ENCODE measurements at regions not wholly inside any gene's neighbourhood (a gene's known extent, or its start where the extent isn't known, plus 50 kb on each side); places are given as distances from the start of the nearest gene placed in this dataset.
A peak's percentile ranks its signal among the peaks of the same experiment; 100 is the strongest.
"Not testable (repeated sequence)": the region's sequence is repeated elsewhere in the genome, so short reads cannot be mapped to it uniquely, and the experiment has no call there.

DNA sequence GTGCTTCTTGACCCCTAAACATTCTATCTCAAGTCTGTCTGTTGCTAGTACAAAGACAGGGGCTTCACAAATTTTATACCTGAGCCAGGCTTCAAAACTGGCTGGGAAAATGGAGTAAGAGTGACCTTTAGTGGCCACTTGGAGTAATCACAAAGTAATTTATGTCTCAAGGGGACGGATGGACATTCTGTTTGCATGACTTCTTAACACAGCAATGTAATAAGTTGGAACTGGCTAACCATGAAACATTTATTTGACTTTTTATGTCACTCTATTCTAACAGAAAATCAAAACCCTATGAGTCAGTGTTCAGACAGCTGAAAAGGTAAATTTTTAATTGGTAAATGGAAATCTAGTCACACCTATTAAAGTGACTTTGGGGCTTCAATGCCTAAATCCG is 600.6 kb downstream of the ANKRD50 start:
- no peak overlapping the region for H3K27ac Mint-ChIP-seq
- peaks cover 15% of the 10 kb centered on the region for H3K4me1 Mint-ChIP-seq (ENCODE audit: low read depth)
- TF ChIP-seq, protein P1, sequence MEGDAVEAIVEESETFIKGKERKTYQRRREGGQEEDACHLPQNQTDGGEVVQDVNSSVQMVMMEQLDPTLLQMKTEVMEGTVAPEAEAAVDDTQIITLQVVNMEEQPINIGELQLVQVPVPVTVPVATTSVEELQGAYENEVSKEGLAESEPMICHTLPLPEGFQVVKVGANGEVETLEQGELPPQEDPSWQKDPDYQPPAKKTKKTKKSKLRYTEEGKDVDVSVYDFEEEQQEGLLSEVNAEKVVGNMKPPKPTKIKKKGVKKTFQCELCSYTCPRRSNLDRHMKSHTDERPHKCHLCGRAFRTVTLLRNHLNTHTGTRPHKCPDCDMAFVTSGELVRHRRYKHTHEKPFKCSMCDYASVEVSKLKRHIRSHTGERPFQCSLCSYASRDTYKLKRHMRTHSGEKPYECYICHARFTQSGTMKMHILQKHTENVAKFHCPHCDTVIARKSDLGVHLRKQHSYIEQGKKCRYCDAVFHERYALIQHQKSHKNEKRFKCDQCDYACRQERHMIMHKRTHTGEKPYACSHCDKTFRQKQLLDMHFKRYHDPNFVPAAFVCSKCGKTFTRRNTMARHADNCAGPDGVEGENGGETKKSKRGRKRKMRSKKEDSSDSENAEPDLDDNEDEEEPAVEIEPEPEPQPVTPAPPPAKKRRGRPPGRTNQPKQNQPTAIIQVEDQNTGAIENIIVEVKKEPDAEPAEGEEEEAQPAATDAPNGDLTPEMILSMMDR (IDR thresholded peaks at IDR 0.05), result peak; percentile 89
- no peaks in the 10 kb centered on the region for H3K36me3 Mint-ChIP-seq (ENCODE audit: low read depth)
- H3K9me3 Mint-ChIP-seq, result no peaks in the 10 kb centered on the region
- H3K27me3 Mint-ChIP-seq (ENCODE audit: insufficient read depth), result no peaks in the 10 kb centered on the region
- DNase-seq, result peak; percentile 61
- no peak overlapping the region for H3K4me3 Mint-ChIP-seq

DNA sequence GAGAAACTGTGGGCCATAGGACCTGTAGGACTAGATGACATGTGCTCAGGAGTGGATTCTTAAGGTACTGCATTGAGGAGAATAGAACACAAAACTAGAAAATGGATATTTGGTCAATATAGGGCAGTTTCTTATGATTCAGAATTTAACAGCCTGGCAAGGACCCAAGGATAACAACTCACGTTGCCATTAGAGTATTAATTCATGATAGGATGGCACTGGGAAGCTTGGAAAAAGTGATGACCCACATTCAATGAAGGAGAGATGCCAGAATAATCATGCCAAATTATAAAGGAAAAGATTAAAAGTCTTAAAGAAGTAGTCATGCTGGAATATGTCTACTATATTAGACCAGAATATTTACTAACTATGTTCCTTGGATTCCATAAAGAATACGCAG is 594.5 kb downstream of the ANKRD50 start:
- no peaks in the 10 kb centered on the region for H3K9me3 Mint-ChIP-seq
- H3K27me3 Mint-ChIP-seq (ENCODE audit: insufficient read depth), result no peaks in the 10 kb centered on the region
- H3K36me3 Mint-ChIP-seq (ENCODE audit: low read depth), result no peaks in the 10 kb centered on the region
- H3K4me1 Mint-ChIP-seq (ENCODE audit: low read depth), result peaks cover 9% of the 10 kb centered on the region
- TF ChIP-seq, protein P1 (IDR thresholded peaks at IDR 0.05), result no peak
- H3K4me3 Mint-ChIP-seq, result no peak overlapping the region
- H3K27ac Mint-ChIP-seq, result no peak overlapping the region
- DNase-seq, result no peak

DNA sequence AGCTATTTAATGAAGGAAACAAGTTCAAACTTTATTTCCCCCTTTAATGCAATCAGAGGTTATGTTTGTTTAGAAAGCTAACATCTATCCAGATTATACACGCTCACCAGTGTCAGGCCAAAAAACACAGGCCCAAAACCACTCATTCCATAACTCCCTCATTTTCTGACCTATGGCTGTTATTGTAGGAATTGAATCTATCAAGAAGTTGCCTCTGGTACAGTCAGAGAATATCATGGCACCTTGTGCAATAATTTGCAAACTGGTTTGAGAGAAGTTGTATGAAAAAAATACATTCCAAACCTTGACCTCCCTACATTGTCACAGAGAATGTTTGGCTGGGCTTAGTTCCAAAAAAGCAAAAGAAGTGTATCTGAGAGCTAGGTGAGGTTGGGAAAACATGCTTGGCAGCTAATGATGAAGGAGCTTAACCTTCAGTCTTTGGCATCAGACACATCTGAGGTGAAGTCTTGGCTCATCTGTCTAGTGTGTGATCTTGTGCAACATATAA is 591.0 kb downstream of the ANKRD50 start:
- H3K9me3 Mint-ChIP-seq, result no peaks in the 10 kb centered on the region
- H3K27ac Mint-ChIP-seq, result no peak overlapping the region

DNA sequence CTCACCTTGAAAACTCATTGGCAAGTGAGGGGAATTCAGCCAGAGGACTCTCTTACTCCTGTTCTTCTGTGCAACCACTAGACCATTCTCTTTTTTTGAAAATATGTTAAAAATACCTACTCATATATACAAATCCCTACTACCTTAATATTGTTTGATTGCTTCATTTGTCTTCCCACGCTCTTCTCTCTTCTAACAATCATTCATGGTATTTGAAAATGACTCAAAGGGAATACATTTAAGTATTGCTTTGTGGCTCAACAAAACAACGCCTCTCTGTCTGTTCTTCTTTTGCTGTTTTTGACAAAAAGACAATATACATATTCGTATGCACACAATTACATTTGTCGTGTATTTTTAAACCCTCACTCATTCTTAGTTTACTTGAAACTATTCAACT is 589.4 kb downstream of the ANKRD50 start:
- H3K9me3 Mint-ChIP-seq, result no peaks in the 10 kb centered on the region
- TF ChIP-seq, protein P1 (IDR thresholded peaks at IDR 0.05), result no peak
- peaks cover 9% of the 10 kb centered on the region for H3K4me1 Mint-ChIP-seq (ENCODE audit: low read depth)
- H3K36me3 Mint-ChIP-seq (ENCODE audit: low read depth), result no peaks in the 10 kb centered on the region
- DNase-seq, result no peak
- no peaks in the 10 kb centered on the region for H3K27me3 Mint-ChIP-seq (ENCODE audit: insufficient read depth)
- H3K27ac Mint-ChIP-seq, result no peak overlapping the region
- no peak overlapping the region for H3K4me3 Mint-ChIP-seq

More for the DNA sequence above, 591.0 kb downstream of the ANKRD50 start:
- DNase-seq, result peak; percentile 21
- Mint-ChIP-seq H3K27me3 (ENCODE audit: insufficient read depth) (no peaks in the 10 kb centered on the region), H3K4me1 (ENCODE audit: low read depth) (peaks cover 9% of the 10 kb centered on the region), H3K36me3 (ENCODE audit: low read depth) (no peaks in the 10 kb centered on the region), H3K4me3 (no peak overlapping the region)
- TF ChIP-seq, protein P1 (IDR thresholded peaks at IDR 0.05), result no peak

DNA sequence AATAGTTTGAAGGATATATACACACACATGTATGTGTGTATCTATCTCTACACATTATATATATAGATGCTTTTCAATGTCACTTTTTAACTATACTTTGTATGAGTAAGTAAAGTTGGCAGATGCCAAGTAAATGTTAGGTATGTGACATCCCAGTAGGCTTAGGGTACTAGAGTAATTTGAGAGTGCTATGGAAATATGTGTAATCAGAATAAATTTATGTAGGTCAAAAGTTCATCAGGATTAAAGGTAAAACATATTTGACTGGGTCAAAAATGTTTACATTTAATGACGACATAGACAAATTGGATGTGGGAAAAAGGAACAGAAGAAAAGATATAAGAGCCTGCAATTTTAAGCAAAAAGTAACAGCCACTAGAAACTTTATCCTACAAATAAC is 588.8 kb downstream of the ANKRD50 start:
- no peaks in the 10 kb centered on the region for H3K36me3 Mint-ChIP-seq (ENCODE audit: low read depth)
- H3K27me3 Mint-ChIP-seq (ENCODE audit: insufficient read depth), result no peaks in the 10 kb centered on the region; the same call in 1 of the 2 replicates
- H3K4me3 Mint-ChIP-seq, result no peak overlapping the region
- no peaks in the 10 kb centered on the region; the same call in 1 of the 2 replicates for H3K9me3 Mint-ChIP-seq
- peaks cover 9% of the 10 kb centered on the region for H3K4me1 Mint-ChIP-seq (ENCODE audit: low read depth)
- DNase-seq, result no peak
- no peak overlapping the region for H3K27ac Mint-ChIP-seq
- TF ChIP-seq, protein P1 (IDR thresholded peaks at IDR 0.05), result no peak

DNA sequence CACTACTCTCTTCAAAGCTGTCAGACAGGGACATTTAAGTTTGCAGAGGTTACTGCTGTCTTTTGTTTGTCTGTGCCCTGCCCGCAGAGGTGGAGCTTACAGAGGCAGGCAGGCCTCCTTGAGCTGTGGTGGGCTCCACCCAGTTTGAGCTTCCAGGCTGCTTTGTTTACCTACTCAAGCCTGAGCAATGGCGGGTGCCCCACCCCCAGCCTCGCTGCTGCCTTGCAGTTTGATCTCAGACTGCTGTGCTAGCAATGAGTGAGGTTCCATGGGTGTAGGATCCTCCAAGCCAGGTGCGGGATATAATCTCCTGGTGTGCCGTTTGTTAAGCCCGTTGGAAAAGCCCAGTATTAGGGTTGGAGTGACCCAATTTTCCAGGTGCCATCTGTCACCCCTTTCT is 581.2 kb downstream of the ANKRD50 start:
- not testable (repeated sequence) for H3K27ac Mint-ChIP-seq; DNase-seq; H3K4me3 Mint-ChIP-seq; H3K27me3 Mint-ChIP-seq (ENCODE audit: insufficient read depth)
- peaks cover 18% of the 10 kb centered on the region for H3K9me3 Mint-ChIP-seq
- peaks cover 12% of the 10 kb centered on the region for H3K36me3 Mint-ChIP-seq (ENCODE audit: low read depth)
- peaks cover 26% of the 10 kb centered on the region for H3K4me1 Mint-ChIP-seq (ENCODE audit: low read depth)
